ENCODE measurements at regions not wholly inside any gene's neighbourhood (a gene's known extent, or its start where the extent isn't known, plus 50 kb on each side); places are given as distances from the start of the nearest gene placed in this dataset.

DNA sequence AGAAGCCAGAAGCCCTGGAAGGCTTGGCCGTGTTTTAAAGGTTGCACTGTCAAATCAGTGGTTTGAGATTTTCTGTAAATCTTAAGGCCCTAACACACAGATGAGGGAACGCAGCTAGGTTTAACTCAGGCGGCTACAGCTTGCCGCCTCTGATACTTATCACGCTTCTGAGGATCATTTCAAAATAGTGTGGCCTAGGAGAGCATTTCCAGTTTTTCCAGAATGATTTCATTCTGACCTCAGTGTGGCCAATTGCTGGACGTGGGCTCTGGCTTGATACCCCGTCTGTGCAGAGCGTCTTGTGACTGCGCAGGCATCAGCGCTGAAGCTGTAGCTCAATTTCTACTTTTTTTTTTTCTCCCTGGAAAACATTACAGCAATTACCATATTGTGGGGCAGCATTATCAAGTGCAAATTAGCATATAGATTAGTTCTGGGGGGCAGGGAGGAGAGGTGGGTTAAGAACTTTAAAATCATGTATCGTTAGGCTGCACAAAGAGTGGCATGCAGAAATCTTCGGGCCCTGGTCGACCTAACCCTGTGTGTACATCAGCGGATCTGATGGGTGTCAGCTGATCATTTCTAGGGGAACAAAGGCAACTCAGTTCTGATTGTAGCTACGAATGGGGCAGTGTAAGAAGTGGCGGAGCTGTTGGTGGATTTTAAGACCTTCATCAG is 105.0 kb upstream of the EEF1E1 start:
- TF ChIP-seq, protein P1, sequence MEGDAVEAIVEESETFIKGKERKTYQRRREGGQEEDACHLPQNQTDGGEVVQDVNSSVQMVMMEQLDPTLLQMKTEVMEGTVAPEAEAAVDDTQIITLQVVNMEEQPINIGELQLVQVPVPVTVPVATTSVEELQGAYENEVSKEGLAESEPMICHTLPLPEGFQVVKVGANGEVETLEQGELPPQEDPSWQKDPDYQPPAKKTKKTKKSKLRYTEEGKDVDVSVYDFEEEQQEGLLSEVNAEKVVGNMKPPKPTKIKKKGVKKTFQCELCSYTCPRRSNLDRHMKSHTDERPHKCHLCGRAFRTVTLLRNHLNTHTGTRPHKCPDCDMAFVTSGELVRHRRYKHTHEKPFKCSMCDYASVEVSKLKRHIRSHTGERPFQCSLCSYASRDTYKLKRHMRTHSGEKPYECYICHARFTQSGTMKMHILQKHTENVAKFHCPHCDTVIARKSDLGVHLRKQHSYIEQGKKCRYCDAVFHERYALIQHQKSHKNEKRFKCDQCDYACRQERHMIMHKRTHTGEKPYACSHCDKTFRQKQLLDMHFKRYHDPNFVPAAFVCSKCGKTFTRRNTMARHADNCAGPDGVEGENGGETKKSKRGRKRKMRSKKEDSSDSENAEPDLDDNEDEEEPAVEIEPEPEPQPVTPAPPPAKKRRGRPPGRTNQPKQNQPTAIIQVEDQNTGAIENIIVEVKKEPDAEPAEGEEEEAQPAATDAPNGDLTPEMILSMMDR (IDR thresholded peaks at IDR 0.05; ENCODE audit: insufficient read depth, low read depth, low read length): no peak
- TF ChIP-seq EZH2 (IDR thresholded peaks at IDR 0.05; ENCODE audit: insufficient read depth, low read length): no peak

All from astrocyte (in vitro differentiated cells and primary cell).